WTC11 (cell line): ENCODE measurements at regions not wholly inside any gene's neighbourhood (a gene's known extent, or its start where the extent isn't known, plus 50 kb on each side); places are given as distances from the start of the nearest gene placed in this dataset.

ENCODE experiments used
- ATAC-seq: fragments of 200-7000 bp; cut with Tn5 transposase; 2 replicates; pipeline ENCODE4 v1.10.0; 2021; ENCODE audit warnings: mild to moderate bottlenecking, moderate library complexity
- CTCF ChIA-PET: fragments of 300-600 bp; sonication (Branson Sonifier 250); formaldehyde crosslinking; loops from one replicate; lab custom pipeline; 2021; ENCODE audit warnings: antibody characterized with exemption; lab: Charles Lee
- POLR2A ChIA-PET: fragments of 350-600 bp; sonication (Branson Sonifier 250); formaldehyde crosslinking; loops from one replicate; lab custom pipeline; 2021; ENCODE audit warnings: antibody characterized with exemption; lab: Charles Lee
- DNase-seq: peaks from one replicate; pipeline ENCODE4 v3.0.0; 2021; ENCODE audit warnings: low spot score
- H3K27ac Mint-ChIP-seq: 2 replicates; pipeline ENCODE4 v1.8.0; 2021; ENCODE audit warnings: mixed read lengths
- H3K27me3 Mint-ChIP-seq: 2 replicates; pipeline ENCODE4 v1.8.0; 2021; ENCODE audit warnings: low read depth, mild to moderate bottlenecking, moderate library complexity, mixed read lengths
- H3K36me3 Mint-ChIP-seq: 2 replicates; pipeline ENCODE4 v1.8.0; 2021; ENCODE audit warnings: mixed read lengths
- H3K4me1 Mint-ChIP-seq: 2 replicates; pipeline ENCODE4 v1.8.0; 2022; ENCODE audit warnings: mixed read lengths
- H3K4me3 Mint-ChIP-seq: 2 replicates; pipeline ENCODE4 v1.8.0; 2021; ENCODE audit warnings: mild to moderate bottlenecking, moderate library complexity, mixed read lengths
- H3K9me3 Mint-ChIP-seq: 2 replicates; pipeline ENCODE4 v1.8.0; 2021; ENCODE audit warnings: mixed read lengths
- ARID4B ChIP-seq: sonication (generic); formaldehyde crosslinking; IDR thresholded peaks from 2 replicates; pipeline ENCODE4 v1.8.0; 2023; ENCODE audit warnings: missing genetic modification reagents, mild to moderate bottlenecking, borderline replicate concordance
- ATF1 ChIP-seq: sonication (generic); formaldehyde crosslinking; IDR thresholded peaks from 2 replicates; pipeline ENCODE4 v1.8.1; 2023; ENCODE audit warnings: mild to moderate bottlenecking, moderate library complexity, missing genetic modification reagents
- ATF2 ChIP-seq: sonication (generic); formaldehyde crosslinking; IDR thresholded peaks from 2 replicates; pipeline ENCODE4 v1.8.1; 2022; ENCODE audit warnings: low read depth, missing genetic modification reagents, borderline replicate concordance
- ATF6 ChIP-seq: sonication (generic); formaldehyde crosslinking; IDR thresholded peaks from 2 replicates; pipeline ENCODE4 v1.8.1; 2023; ENCODE audit warnings: mild to moderate bottlenecking, missing genetic modification reagents
- FOXJ3 ChIP-seq: sonication (generic); formaldehyde crosslinking; IDR thresholded peaks from 2 replicates; pipeline ENCODE4 v1.9.0; 2021; ENCODE audit warnings: missing genetic modification reagents, mild to moderate bottlenecking, borderline replicate concordance
- FOXK1 ChIP-seq: sonication (generic); formaldehyde crosslinking; IDR thresholded peaks from 2 replicates; pipeline ENCODE4 v1.8.0; 2022; ENCODE audit warnings: mild to moderate bottlenecking, moderate library complexity, missing genetic modification reagents
- FOXP4 ChIP-seq: sonication (generic); formaldehyde crosslinking; IDR thresholded peaks from 2 replicates; pipeline ENCODE4 v1.8.0; 2022; ENCODE audit warnings: mild to moderate bottlenecking, missing genetic modification reagents
- GABPB1 ChIP-seq: sonication (generic); formaldehyde crosslinking; IDR thresholded peaks from 2 replicates; pipeline ENCODE4 v1.8.1; 2023; ENCODE audit warnings: mild to moderate bottlenecking, missing genetic modification reagents
- GRHL2 ChIP-seq: fragments of 250-450 bp; sonication (Bioruptor Pico); IDR thresholded peaks from 2 replicates; pipeline ENCODE4 v1.8.0; 2022; ENCODE audit warnings: mild to moderate bottlenecking, moderate library complexity; ENCODE audit not compliant: insufficient replicate concordance, severe bottlenecking
- GTF2I ChIP-seq: fragments of 250-450 bp; sonication (Bioruptor Pico); conservative IDR thresholded peaks from 2 replicates; pipeline ENCODE4 v1.4.0; 2021; ENCODE audit warnings: mild to moderate bottlenecking
- JUN ChIP-seq: sonication (generic); formaldehyde crosslinking; IDR thresholded peaks from 2 replicates; pipeline ENCODE4 v1.8.0; 2023; ENCODE audit warnings: mild to moderate bottlenecking, missing genetic modification reagents
- MYBL2 ChIP-seq: sonication (generic); formaldehyde crosslinking; IDR thresholded peaks from 2 replicates; pipeline ENCODE4 v1.8.1; 2023; ENCODE audit warnings: mild to moderate bottlenecking, moderate library complexity, missing genetic modification reagents
- PREB ChIP-seq: sonication (generic); formaldehyde crosslinking; IDR thresholded peaks from 2 replicates; pipeline ENCODE4 v1.8.1; 2022; ENCODE audit warnings: mild to moderate bottlenecking, missing genetic modification reagents, moderate library complexity, borderline replicate concordance
- RORB ChIP-seq: fragments of 250-450 bp; sonication (Bioruptor Pico); IDR thresholded peaks from 2 replicates; pipeline ENCODE4 v1.9.0; 2021; ENCODE audit warnings: mild to moderate bottlenecking
- SP1 ChIP-seq: sonication (generic); formaldehyde crosslinking; conservative IDR thresholded peaks from 2 replicates; pipeline ENCODE4 v1.8.1; 2022; ENCODE audit warnings: missing genetic modification reagents
- TEAD4 ChIP-seq: sonication (generic); formaldehyde crosslinking; IDR thresholded peaks from 2 replicates; pipeline ENCODE4 v1.8.0; 2022; ENCODE audit warnings: mild to moderate bottlenecking, missing genetic modification reagents
- USF2 ChIP-seq: sonication (generic); formaldehyde crosslinking; IDR thresholded peaks from 2 replicates; pipeline ENCODE4 v1.8.1; 2023; ENCODE audit warnings: mild to moderate bottlenecking, missing genetic modification reagents, moderate library complexity
- ZBTB43 ChIP-seq: sonication (generic); formaldehyde crosslinking; IDR thresholded peaks from 2 replicates; pipeline ENCODE4 v1.8.1; 2023; ENCODE audit warnings: mild to moderate bottlenecking, missing genetic modification reagents
- ZMAT4 ChIP-seq: fragments of 250-450 bp; sonication (Bioruptor Pico); IDR thresholded peaks from 2 replicates; pipeline ENCODE4 v1.9.0; 2021; ENCODE audit warnings: mild to moderate bottlenecking
- ZNF138 ChIP-seq: sonication (generic); formaldehyde crosslinking; conservative IDR thresholded peaks from 2 replicates; pipeline ENCODE4 v1.8.1; 2022; ENCODE audit warnings: mild to moderate bottlenecking, moderate library complexity, missing genetic modification reagents
- ZNF416 ChIP-seq: fragments of 250-450 bp; sonication (Bioruptor Pico); IDR thresholded peaks from 2 replicates; pipeline ENCODE4 v1.9.0; 2021; ENCODE audit warnings: mild to moderate bottlenecking, inconsistent platforms
- ZNF423 ChIP-seq: fragments of 250-450 bp; sonication (Bioruptor Pico); IDR thresholded peaks from 2 replicates; pipeline ENCODE4 v2.1.2; 2022; ENCODE audit warnings: mild to moderate bottlenecking, moderate library complexity

GRCh38 chr18:56235481-56236013 is 402.8 kb downstream of the TXNL1 start:
- POLR2A ChIA-PET = no interaction called here
- DNase-seq = no peak
- CTCF ChIA-PET = no interaction called here
- peaks cover 8% of the 10 kb centered on the region; the same call in 1 of the 2 replicates for H3K4me1 Mint-ChIP-seq
- no peak overlapping the region for H3K4me3 Mint-ChIP-seq
- no peak overlapping the region for H3K27ac Mint-ChIP-seq
- ATAC-seq = no peak
- H3K9me3 Mint-ChIP-seq = peaks cover 12% of the 10 kb centered on the region
- TF ChIP-seq RORB (CRISPR knock-in tag) (no peak), JUN (CRISPR knock-in tag) (no peak), ARID4B (CRISPR knock-in tag) (no peak), GTF2I (no peak), FOXK1 (CRISPR knock-in tag) (no peak), GABPB1 (no peak), ZNF416 (CRISPR knock-in tag) (no peak), FOXP4 (CRISPR knock-in tag) (no peak), ATF2 (CRISPR knock-in tag) (no peak), ZNF423 (no peak)
- H3K27me3 Mint-ChIP-seq = no peaks in the 10 kb centered on the region; the same call in 1 of the 2 replicates
- no peaks in the 10 kb centered on the region for H3K36me3 Mint-ChIP-seq

GRCh38 chr18:56235071-56235470 is 403.3 kb downstream of the TXNL1 start:
- no peaks in the 10 kb centered on the region for H3K36me3 Mint-ChIP-seq
- H3K9me3 Mint-ChIP-seq = peaks cover 17% of the 10 kb centered on the region
- no peaks in the 10 kb centered on the region; the same call in 1 of the 2 replicates for H3K27me3 Mint-ChIP-seq
- POLR2A ChIA-PET = no interaction called here
- no peak for DNase-seq
- H3K27ac Mint-ChIP-seq = no peak overlapping the region
- no peak overlapping the region for H3K4me3 Mint-ChIP-seq
- CTCF ChIA-PET = no interaction called here
- ATAC-seq = no peak
- H3K4me1 Mint-ChIP-seq = peaks cover 8% of the 10 kb centered on the region; the same call in 1 of the 2 replicates
- TF ChIP-seq ZNF138 (CRISPR knock-in tag) (no peak), ZBTB43 (CRISPR knock-in tag) (no peak), USF2 (no peak), JUN (CRISPR knock-in tag) (no peak), PREB (CRISPR knock-in tag) (no peak), ATF1 (CRISPR knock-in tag) (no peak), TEAD4 (CRISPR knock-in tag) (no peak), ZMAT4 (CRISPR knock-in tag) (no peak), ATF6 (CRISPR knock-in tag) (no peak), SP1 (no peak), MYBL2 (CRISPR knock-in tag) (no peak), FOXJ3 (CRISPR knock-in tag) (no peak), ZNF423 (no peak), GRHL2 (no peak)
